ENCODE measurements at regions not wholly inside any gene's neighbourhood (a gene's known extent, or its start where the extent isn't known, plus 50 kb on each side); places are given as distances from the start of the nearest gene placed in this dataset.

DNA sequence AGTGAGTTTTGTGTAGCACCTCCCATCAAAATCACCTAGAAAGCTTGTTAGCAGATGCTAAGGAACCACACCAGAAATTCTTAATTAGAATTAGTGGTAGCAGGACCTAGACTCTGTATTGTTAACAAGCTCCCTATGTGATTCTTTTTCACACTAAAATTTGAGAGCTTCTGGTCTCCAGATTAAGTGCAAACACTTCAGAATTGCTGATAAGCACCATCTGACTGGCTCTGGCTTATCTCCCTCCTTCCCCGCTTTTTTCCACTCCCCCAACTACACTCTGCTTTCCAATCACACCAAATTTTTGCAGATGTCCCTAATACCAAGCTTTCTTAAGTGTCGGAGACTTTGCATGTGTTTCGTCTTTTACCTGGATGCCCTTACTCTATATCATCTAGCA lies 410.1 kb upstream of the DPH6 start:
- Histone ChIP-seq H3K9ac (ENCODE audit: low read length) (no peak overlapping the region), H2BK15ac (ENCODE audit: low read depth, poor library complexity, severe bottlenecking) (no peak overlapping the region), H3K4me1 (ENCODE audit: control insufficient read depth, insufficient read depth, low read depth, low read length) (no peaks in the 10 kb centered on the region), H3K9me3 (ENCODE audit: control insufficient read depth, low read length) (no peaks in the 10 kb centered on the region), H2AK5ac (ENCODE audit: low read length, severe bottlenecking) (no peak overlapping the region), H3K18ac (ENCODE audit: low read depth in 1 of 2, low read length in 2 of 2) (no peak overlapping the region), H3K27ac (ENCODE audit: low read length, poor library complexity, severe bottlenecking) (no peak overlapping the region), H3K79me1 (replicated peaks; ENCODE audit: low read length, poor library complexity, severe bottlenecking) (no peaks in the 10 kb centered on the region), H2BK120ac (ENCODE audit: low read depth, low read length) (no peak overlapping the region), H3K4me2 (ENCODE audit: low read length, poor library complexity, severe bottlenecking) (no peak overlapping the region), H3K27me3 (ENCODE audit: control insufficient read depth in 1 of 2, insufficient read depth in 1 of 2, low read length in 2 of 2) (peaks cover 0 to 36% of the 10 kb centered on the region in 2 experiments), H3K36me3 (ENCODE audit: control insufficient read depth in 1 of 2, insufficient read depth in 2 of 2, low read depth in 1 of 2, low read length in 2 of 2) (no peaks in the 10 kb centered on the region), H4K8ac (ENCODE audit: low read length) (no peak overlapping the region), H4K91ac (ENCODE audit: low read length) (no peak overlapping the region), H2BK5ac (ENCODE audit: low read depth, low read length, poor library complexity, severe bottlenecking) (no peak overlapping the region), H2BK12ac (ENCODE audit: low read length in 2 of 2) (no peak overlapping the region), H2AFZ (ENCODE audit: low read depth, low read length) (no peak overlapping the region), H3K14ac (ENCODE audit: low read length in 2 of 2) (no peak overlapping the region), H3K23ac (ENCODE audit: low read length in 2 of 2) (no peak overlapping the region), H3K4ac (ENCODE audit: low read depth in 1 of 2, low read length in 2 of 2) (no peak overlapping the region), H3K4me3 (ENCODE audit: insufficient read depth in 1 of 2, low read depth in 1 of 2, low read length in 2 of 2) (no peak overlapping the region)
- no peak for DNase-seq
- WGBS: 76% methylated on average over 1 of the region's 3 CpGs

DNA sequence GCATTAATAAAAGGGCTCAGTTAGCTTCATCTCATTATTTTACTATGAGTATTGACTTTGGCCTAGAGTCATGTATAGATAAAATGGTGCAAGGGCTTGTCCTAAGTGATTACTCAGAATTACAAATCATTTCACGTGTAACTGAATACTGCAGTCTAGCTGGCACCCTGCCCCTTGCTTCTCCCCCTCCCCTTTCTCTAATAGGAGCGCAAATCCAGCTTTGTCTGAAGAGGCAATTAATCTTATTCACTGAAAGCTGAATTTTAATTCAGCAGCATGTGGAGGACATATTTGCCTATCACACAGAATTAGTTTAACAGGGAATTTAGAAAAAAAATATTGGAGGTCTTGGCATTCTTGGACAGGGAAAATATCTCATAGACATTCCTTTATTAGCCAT lies 412.1 kb upstream of the DPH6 start:
- H4K91ac ChIP-seq (ENCODE audit: low read length): no peak overlapping the region
- no peak overlapping the region for H3K14ac ChIP-seq (ENCODE audit: low read length in 2 of 2)
- no peak overlapping the region for H3K4me3 ChIP-seq (ENCODE audit: insufficient read depth in 1 of 2, low read depth in 1 of 2, low read length in 2 of 2)
- WGBS: 80% methylated on average over 2 of the region's 2 CpGs
- H3K4ac ChIP-seq (ENCODE audit: low read depth in 1 of 2, low read length in 2 of 2): no peak overlapping the region
- H2AK5ac ChIP-seq (ENCODE audit: low read length, severe bottlenecking): no peak overlapping the region
- H3K27ac ChIP-seq (ENCODE audit: low read length, poor library complexity, severe bottlenecking): no peak overlapping the region
- H2BK15ac ChIP-seq (ENCODE audit: low read depth, poor library complexity, severe bottlenecking): no peak overlapping the region
- no peak overlapping the region for H4K8ac ChIP-seq (ENCODE audit: low read length)
- no peaks in the 10 kb centered on the region for H3K4me1 ChIP-seq (ENCODE audit: control insufficient read depth, insufficient read depth, low read depth, low read length)
- no peak overlapping the region for H2BK12ac ChIP-seq (ENCODE audit: low read length in 2 of 2)
- H3K4me2 ChIP-seq (ENCODE audit: low read length, poor library complexity, severe bottlenecking): no peak overlapping the region
- H2BK5ac ChIP-seq (ENCODE audit: low read depth, low read length, poor library complexity, severe bottlenecking): no peak overlapping the region
- H3K79me1 ChIP-seq (replicated peaks; ENCODE audit: low read length, poor library complexity, severe bottlenecking): no peaks in the 10 kb centered on the region
- no peak overlapping the region for H3K18ac ChIP-seq (ENCODE audit: low read depth in 1 of 2, low read length in 2 of 2)
- H3K9ac ChIP-seq (ENCODE audit: low read length): no peak overlapping the region
- no peak overlapping the region for H2BK120ac ChIP-seq (ENCODE audit: low read depth, low read length)
- H3K9me3 ChIP-seq (ENCODE audit: control insufficient read depth, low read length): no peaks in the 10 kb centered on the region
- H2AFZ ChIP-seq (ENCODE audit: low read depth, low read length): no peak overlapping the region
- DNase-seq: no peak
- H3K23ac ChIP-seq (ENCODE audit: low read length in 2 of 2): no peak overlapping the region
- H3K27me3 ChIP-seq (ENCODE audit: control insufficient read depth in 1 of 2, insufficient read depth in 1 of 2, low read length in 2 of 2): peaks cover 0 to 44% of the 10 kb centered on the region in 2 experiments
- no peaks in the 10 kb centered on the region for H3K36me3 ChIP-seq (ENCODE audit: control insufficient read depth in 1 of 2, insufficient read depth in 2 of 2, low read depth in 1 of 2, low read length in 2 of 2)

DNA sequence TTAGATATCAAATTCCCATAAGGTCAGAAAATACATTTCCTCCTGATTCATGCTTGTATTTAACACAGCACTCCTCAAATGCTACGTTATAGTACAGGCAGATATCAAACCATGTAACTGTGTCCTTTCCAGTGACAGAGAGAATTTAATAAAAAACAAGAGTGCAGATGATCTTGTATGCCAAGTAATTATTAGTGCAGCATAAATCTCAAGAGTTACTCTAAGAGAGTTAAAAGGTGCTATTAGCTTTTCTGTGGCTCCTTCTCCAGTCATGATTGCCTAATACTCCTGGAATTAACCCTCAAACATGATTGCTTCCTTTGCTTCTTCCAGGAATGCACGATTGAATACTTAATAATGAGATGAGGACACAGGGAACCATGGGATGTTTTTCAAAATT lies 413.0 kb upstream of the DPH6 start:
- no peak overlapping the region for H2BK12ac ChIP-seq (ENCODE audit: low read length in 2 of 2)
- no peaks in the 10 kb centered on the region for H3K79me1 ChIP-seq (replicated peaks; ENCODE audit: low read length, poor library complexity, severe bottlenecking)
- no peak overlapping the region for H2AFZ ChIP-seq (ENCODE audit: low read depth, low read length)

DNA sequence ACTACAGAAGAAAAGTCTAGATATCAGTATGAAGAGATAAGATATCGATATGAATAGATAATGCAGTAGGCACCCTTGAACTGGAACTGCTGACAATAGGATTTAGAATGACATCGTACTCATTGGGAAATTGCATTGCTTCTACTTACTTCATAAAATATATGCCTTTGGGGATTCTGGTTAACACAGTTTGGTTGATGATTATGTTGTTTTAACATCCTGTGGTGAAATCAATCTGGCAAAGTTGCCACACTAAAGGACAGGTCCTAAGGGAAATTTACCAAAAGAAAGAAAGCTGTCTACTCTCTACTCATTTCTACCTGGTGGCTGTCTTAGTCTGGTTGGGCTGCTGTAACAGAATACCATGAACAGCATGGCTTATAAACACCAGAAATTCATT lies 417.4 kb upstream of the DPH6 start:
- Histone ChIP-seq H4K8ac (ENCODE audit: low read length) (no peak overlapping the region), H3K18ac (ENCODE audit: low read depth in 1 of 2, low read length in 2 of 2) (no peak overlapping the region), H4K91ac (ENCODE audit: low read length) (no peak overlapping the region), H3K23ac (ENCODE audit: low read length in 2 of 2) (no peak overlapping the region), H3K9ac (ENCODE audit: low read length) (no peak overlapping the region), H2AFZ (ENCODE audit: low read depth, low read length) (peak overlapping the region; percentile 27), H3K4me3 (ENCODE audit: insufficient read depth in 1 of 2, low read depth in 1 of 2, low read length in 2 of 2) (no peak overlapping the region), H3K27me3 (ENCODE audit: control insufficient read depth in 1 of 2, insufficient read depth in 1 of 2, low read length in 2 of 2) (peaks cover 0 to 29% of the 10 kb centered on the region in 2 experiments), H2BK120ac (ENCODE audit: low read depth, low read length) (no peak overlapping the region), H3K27ac (ENCODE audit: low read length, poor library complexity, severe bottlenecking) (no peak overlapping the region), H3K4me1 (ENCODE audit: control insufficient read depth, insufficient read depth, low read depth, low read length) (no peaks in the 10 kb centered on the region), H3K79me1 (replicated peaks; ENCODE audit: low read length, poor library complexity, severe bottlenecking) (no peaks in the 10 kb centered on the region), H2AK5ac (ENCODE audit: low read length, severe bottlenecking) (no peak overlapping the region), H3K14ac (ENCODE audit: low read length in 2 of 2) (no peak overlapping the region), H2BK12ac (ENCODE audit: low read length in 2 of 2) (no peak overlapping the region), H3K4me2 (ENCODE audit: low read length, poor library complexity, severe bottlenecking) (no peak overlapping the region), H3K36me3 (ENCODE audit: control insufficient read depth in 1 of 2, insufficient read depth in 2 of 2, low read depth in 1 of 2, low read length in 2 of 2) (no peaks in the 10 kb centered on the region), H3K9me3 (ENCODE audit: control insufficient read depth, low read length) (no peaks in the 10 kb centered on the region), H3K4ac (ENCODE audit: low read depth in 1 of 2, low read length in 2 of 2) (no peak overlapping the region), H2BK15ac (ENCODE audit: low read depth, poor library complexity, severe bottlenecking) (no peak overlapping the region), H2BK5ac (ENCODE audit: low read depth, low read length, poor library complexity, severe bottlenecking) (no peak overlapping the region)
- WGBS: no CpG with 5 or more reads among the region's 2 CpGs
- DNase-seq: no peak

More for the DNA sequence above, 413.0 kb upstream of the DPH6 start:
- H3K4me3 ChIP-seq (ENCODE audit: insufficient read depth in 1 of 2, low read depth in 1 of 2, low read length in 2 of 2): no peak overlapping the region
- peaks cover 0 to 39% of the 10 kb centered on the region in 2 experiments for H3K27me3 ChIP-seq (ENCODE audit: control insufficient read depth in 1 of 2, insufficient read depth in 1 of 2, low read length in 2 of 2)
- H2BK15ac ChIP-seq (ENCODE audit: low read depth, poor library complexity, severe bottlenecking): no peak overlapping the region
- no peak overlapping the region for H3K27ac ChIP-seq (ENCODE audit: low read length, poor library complexity, severe bottlenecking)
- WGBS: 47% methylated on average over 1 of the region's 2 CpGs
- no peaks in the 10 kb centered on the region for H3K4me1 ChIP-seq (ENCODE audit: control insufficient read depth, insufficient read depth, low read depth, low read length)
- no peak overlapping the region for H3K9ac ChIP-seq (ENCODE audit: low read length)
- H2BK5ac ChIP-seq (ENCODE audit: low read depth, low read length, poor library complexity, severe bottlenecking): no peak overlapping the region
- no peak overlapping the region for H2AK5ac ChIP-seq (ENCODE audit: low read length, severe bottlenecking)
- no peaks in the 10 kb centered on the region for H3K36me3 ChIP-seq (ENCODE audit: control insufficient read depth in 1 of 2, insufficient read depth in 2 of 2, low read depth in 1 of 2, low read length in 2 of 2)
- no peak overlapping the region for H3K23ac ChIP-seq (ENCODE audit: low read length in 2 of 2)
- no peaks in the 10 kb centered on the region for H3K9me3 ChIP-seq (ENCODE audit: control insufficient read depth, low read length)
- no peak overlapping the region for H2BK120ac ChIP-seq (ENCODE audit: low read depth, low read length)
- no peak overlapping the region for H3K4me2 ChIP-seq (ENCODE audit: low read length, poor library complexity, severe bottlenecking)
- no peak overlapping the region for H3K4ac ChIP-seq (ENCODE audit: low read depth in 1 of 2, low read length in 2 of 2)
- H3K18ac ChIP-seq (ENCODE audit: low read depth in 1 of 2, low read length in 2 of 2): no peak overlapping the region
- DNase-seq: no peak
- H4K91ac ChIP-seq (ENCODE audit: low read length): no peak overlapping the region
- no peak overlapping the region for H3K14ac ChIP-seq (ENCODE audit: low read length in 2 of 2)
- H4K8ac ChIP-seq (ENCODE audit: low read length): no peak overlapping the region
